ENCODE measurements at regions not wholly inside any gene's neighbourhood (a gene's known extent, or its start where the extent isn't known, plus 50 kb on each side); places are given as distances from the start of the nearest gene placed in this dataset.

DNA sequence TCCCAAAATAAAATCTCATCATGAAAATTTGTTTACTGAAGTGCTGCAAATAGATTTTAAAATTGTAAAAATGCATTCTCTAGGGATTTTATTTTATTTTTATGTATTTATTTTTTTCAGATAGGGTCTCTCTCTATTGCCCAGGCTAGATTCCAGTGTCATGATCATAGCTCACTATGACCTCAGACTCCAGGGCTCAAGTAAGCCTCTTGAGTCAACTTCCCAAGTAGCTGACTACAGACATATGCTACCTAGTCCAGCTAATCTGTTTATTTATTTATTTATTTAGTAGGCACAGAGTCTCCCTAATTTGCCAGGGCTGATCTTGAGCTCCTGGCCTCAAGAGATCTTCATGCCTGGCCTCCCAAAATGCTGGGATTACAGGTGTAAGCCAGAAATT, 317.7 kb upstream of the ANXA10 start:
- no peak overlapping the region for H3K4me3 ChIP-seq (replicated peaks in 1 of 2; ENCODE audit: low read depth in 2 of 2, low read length in 2 of 2)
- TF ChIP-seq, protein P1, sequence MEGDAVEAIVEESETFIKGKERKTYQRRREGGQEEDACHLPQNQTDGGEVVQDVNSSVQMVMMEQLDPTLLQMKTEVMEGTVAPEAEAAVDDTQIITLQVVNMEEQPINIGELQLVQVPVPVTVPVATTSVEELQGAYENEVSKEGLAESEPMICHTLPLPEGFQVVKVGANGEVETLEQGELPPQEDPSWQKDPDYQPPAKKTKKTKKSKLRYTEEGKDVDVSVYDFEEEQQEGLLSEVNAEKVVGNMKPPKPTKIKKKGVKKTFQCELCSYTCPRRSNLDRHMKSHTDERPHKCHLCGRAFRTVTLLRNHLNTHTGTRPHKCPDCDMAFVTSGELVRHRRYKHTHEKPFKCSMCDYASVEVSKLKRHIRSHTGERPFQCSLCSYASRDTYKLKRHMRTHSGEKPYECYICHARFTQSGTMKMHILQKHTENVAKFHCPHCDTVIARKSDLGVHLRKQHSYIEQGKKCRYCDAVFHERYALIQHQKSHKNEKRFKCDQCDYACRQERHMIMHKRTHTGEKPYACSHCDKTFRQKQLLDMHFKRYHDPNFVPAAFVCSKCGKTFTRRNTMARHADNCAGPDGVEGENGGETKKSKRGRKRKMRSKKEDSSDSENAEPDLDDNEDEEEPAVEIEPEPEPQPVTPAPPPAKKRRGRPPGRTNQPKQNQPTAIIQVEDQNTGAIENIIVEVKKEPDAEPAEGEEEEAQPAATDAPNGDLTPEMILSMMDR (IDR thresholded peaks at IDR 0.05; ENCODE audit: low read depth, low read length), result no peak
- peak in 1 of 2 donors; percentile 20 for DNase-seq (ENCODE audit: low read depth in 2 of 2)

DNA sequence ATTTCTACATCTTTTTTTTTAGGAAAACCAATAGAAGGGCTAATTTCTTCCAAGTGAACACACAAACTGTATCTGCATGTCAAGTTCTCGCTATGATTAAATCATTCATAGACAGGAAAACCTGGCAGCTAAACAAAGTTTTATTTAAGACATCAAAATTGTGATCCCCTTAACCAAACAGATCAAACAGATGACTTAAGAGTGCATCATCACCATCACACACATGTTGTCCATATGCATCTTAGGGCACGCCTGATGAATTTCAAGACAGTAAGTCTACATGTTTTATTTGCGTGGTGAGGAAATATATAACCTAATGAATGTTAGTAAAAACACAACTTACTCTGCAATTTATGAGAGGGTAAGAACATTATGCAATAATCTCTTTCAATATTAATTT, 317.0 kb upstream of the ANXA10 start:
- peak in 1 of 2 donors; percentile 23 for DNase-seq (ENCODE audit: low read depth in 2 of 2)
- H3K4me3 ChIP-seq (replicated peaks in 1 of 2; ENCODE audit: low read depth in 2 of 2, low read length in 2 of 2), result no peak overlapping the region
- TF ChIP-seq, protein P1 (IDR thresholded peaks at IDR 0.05; ENCODE audit: low read depth, low read length), result no peak

DNA sequence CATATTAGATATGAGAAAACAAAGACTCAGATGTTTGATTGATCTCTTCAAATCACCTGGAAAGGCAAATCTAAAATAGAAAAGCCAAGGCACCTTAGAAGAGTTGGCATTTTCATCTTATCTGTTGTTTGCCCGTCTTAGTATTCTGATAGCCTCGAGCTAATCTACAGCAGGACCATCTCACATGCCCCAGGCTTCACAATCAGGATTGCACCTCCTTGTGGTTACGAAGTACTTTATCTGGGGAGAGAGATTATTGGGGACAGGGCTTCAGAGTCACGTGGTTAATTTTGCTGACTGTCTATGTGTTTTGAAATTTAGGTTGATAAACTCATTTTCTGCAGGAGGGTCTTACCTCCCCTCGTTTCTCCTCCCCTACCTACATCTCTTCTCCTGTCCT, 313.1 kb upstream of the ANXA10 start:
- H3K4me3 ChIP-seq (replicated peaks in 1 of 2; ENCODE audit: low read depth in 2 of 2, low read length in 2 of 2), result no peak overlapping the region
- DNase-seq (ENCODE audit: low read depth in 2 of 2), result peak; percentile 14 to 28
- TF ChIP-seq, protein P1 (IDR thresholded peaks at IDR 0.05; ENCODE audit: low read depth, low read length), result no peak

DNA sequence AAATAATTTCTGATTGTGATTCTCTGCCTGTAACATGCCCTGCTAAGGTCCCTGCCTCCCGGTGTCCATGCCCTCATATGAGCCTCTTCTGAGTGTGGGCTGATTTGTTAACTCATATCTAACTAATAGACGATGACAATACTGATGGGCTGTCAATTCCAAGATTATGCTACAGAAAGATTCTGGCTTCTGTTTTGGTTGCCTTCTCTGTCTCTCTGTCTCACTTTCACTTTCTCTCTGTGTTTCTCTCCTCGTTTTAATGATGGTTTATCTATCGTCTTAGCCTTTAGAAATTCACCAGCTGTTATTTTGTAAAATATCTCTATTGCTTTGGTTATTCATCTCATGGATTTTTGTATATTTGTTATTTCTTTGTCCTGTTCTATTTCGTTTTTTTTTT, 312.5 kb upstream of the ANXA10 start:
- H3K4me3 ChIP-seq (replicated peaks in 1 of 2; ENCODE audit: low read depth in 2 of 2, low read length in 2 of 2), result peak overlapping the region; percentile 9 to 48
- DNase-seq (ENCODE audit: low read depth in 2 of 2), result peak in 1 of 2 donors; percentile 25
- TF ChIP-seq, protein P1 (IDR thresholded peaks at IDR 0.05; ENCODE audit: low read depth, low read length), result no peak

DNA sequence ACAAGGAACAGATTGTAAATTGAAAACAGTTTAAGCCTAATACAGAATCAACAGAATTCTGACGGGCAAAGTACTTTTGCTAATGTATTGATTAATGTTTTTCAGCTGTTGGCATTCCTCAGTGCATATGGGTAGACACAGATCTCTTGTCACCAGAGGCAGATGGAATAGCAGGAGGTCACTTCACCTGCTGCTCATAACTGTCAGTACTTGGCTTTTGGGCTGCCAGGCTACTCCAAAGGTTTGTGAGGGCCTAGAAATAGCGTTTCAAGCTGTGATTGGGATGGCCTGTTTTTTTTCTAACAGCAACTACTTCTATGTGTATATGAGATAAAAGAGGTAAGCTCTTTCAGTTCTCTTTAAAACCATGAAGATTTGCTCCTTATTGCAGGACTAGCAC, 307.5 kb upstream of the ANXA10 start:
- no peak for DNase-seq (ENCODE audit: low read depth in 2 of 2)
- no peak overlapping the region for H3K4me3 ChIP-seq (replicated peaks in 1 of 2; ENCODE audit: low read depth in 2 of 2, low read length in 2 of 2)
- TF ChIP-seq, protein P1 (IDR thresholded peaks at IDR 0.05; ENCODE audit: low read depth, low read length), result no peak

DNA sequence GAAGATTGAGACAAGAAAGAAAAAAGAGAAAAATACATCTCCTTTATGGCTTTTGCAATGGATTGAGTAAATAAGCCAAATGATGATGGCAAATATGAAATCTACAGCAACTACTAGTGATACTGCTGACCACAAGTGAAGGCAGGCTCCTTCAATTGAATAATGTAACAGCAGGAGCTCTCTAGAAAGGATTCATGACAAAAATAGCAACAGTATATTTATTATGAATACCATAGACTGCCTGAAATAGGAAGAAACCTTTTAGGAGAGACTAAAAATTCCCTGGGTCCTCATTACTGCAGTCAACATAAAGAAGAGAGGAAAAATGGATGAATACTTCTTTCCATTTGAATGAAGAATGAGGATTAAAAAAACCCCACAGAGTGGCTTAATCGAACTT, 306.8 kb upstream of the ANXA10 start:
- TF ChIP-seq, protein P1 (IDR thresholded peaks at IDR 0.05; ENCODE audit: low read depth, low read length), result no peak
- no peak overlapping the region for H3K4me3 ChIP-seq (replicated peaks in 1 of 2; ENCODE audit: low read depth in 2 of 2, low read length in 2 of 2)
- DNase-seq (ENCODE audit: low read depth in 2 of 2), result no peak

DNA sequence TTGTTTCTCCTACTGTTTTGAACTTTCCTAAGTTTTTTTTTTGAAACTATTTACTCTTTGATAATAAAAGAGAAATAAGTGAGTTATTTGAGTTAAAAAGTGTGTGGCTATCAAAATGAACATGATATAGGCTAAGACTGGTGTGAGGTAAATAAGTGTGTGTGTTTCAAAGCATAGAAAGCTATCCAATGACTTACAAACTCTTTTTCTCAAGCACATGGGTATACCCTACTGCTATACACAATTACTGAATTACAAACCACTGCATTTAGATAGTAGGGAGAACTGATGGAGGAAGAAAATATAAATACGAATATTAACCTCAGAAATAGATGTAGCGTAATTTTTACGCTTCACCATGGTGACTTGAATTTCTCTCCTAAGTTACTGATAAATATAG, 305.8 kb upstream of the ANXA10 start:
- DNase-seq (ENCODE audit: low read depth in 2 of 2), result no peak
- TF ChIP-seq, protein P1 (IDR thresholded peaks at IDR 0.05; ENCODE audit: low read depth, low read length), result no peak

More for the DNA sequence above, 305.8 kb upstream of the ANXA10 start:
- H3K4me3 ChIP-seq (replicated peaks in 1 of 2; ENCODE audit: low read depth in 2 of 2, low read length in 2 of 2), result no peak overlapping the region

All from cardiac fibroblast (primary cell).